Heart right ventricle (tissue), 16 donors: ENCODE measurements at regions not wholly inside any gene's neighbourhood (a gene's known extent, or its start where the extent isn't known, plus 50 kb on each side); places are given as distances from the start of the nearest gene placed in this dataset.
"Not testable (repeated sequence)": the region's sequence is repeated elsewhere in the genome, so short reads cannot be mapped to it uniquely, and the experiment has no call there.

Source experiments
- ATAC-seq, 8 donors: fragments of 200-7000 bp; cut with Tn5 transposase; one replicate each; pipeline ENCODE4 v1.9.1; 2020; ENCODE audit warnings: mild to moderate bottlenecking in 8 of 8, moderate library complexity in 8 of 8, moderate number of reproducible peaks in 1 of 8
- DNase-seq, 2 donors: peaks; one replicate each; pipeline ENCODE4 v3.0.0-alpha.2; 2020
- H3K27ac ChIP-seq, 10 donors: fragments of 200-600 bp; sonication (generic) in 2 of 10; one replicate each; pipeline versions ENCODE4 v1.5.0 to v1.8.0; 2020 to 2022; ENCODE audit warnings: mild to moderate bottlenecking in 3 of 10
- H3K27me3 ChIP-seq, 7 donors: fragments of 200-600 bp; one replicate each; pipeline ENCODE4 v1.8.0; 2021 to 2022; ENCODE audit warnings: mild to moderate bottlenecking in 2 of 7
- H3K36me3 ChIP-seq, 9 donors: fragments of 200-600 bp; sonication (generic) in 1 of 9; one replicate each; pipeline versions ENCODE4 v1.5.0 to v1.8.0; 2020 to 2022; ENCODE audit warnings: mild to moderate bottlenecking in 2 of 9
- H3K4me1 ChIP-seq, 9 donors: fragments of 200-600 bp; sonication (generic) in 1 of 9; one replicate each; pipeline versions ENCODE4 v1.5.0 to v1.8.0; 2020 to 2022; ENCODE audit warnings: mild to moderate bottlenecking in 4 of 9
- H3K4me3 ChIP-seq, 10 donors: fragments of 200-600 bp; sonication (generic) in 2 of 10; one replicate each; pipeline versions ENCODE4 v1.5.0 to v1.8.0; 2020 to 2022; ENCODE audit warnings: mild to moderate bottlenecking in 7 of 10, moderate library complexity in 2 of 10
- H3K9me3 ChIP-seq, 11 donors: fragments of 200-600 bp in 10 of 11; sonication (generic) in 2 of 11; one replicate each; pipeline versions ENCODE4 v1.5.0 to v1.8.0; 2013 to 2022; ENCODE audit warnings: mild to moderate bottlenecking in 2 of 11, control low read depth in 1 of 11, moderate library complexity in 1 of 11
- WGBS, 2 donors: extraction: QIAGEN DNeasy Blood & Tissue Kit; methylation state at CpG; one replicate each; pipeline ENCODE4 v1.1.7; 2013; ENCODE audit warnings: inconsistent platforms in 1 of 2; 5-methylcytosine and 5-hydroxymethylcytosine counted together
- intact Hi-C, 10 donors: fragments of 100-400 bp; cut with DNase I; formaldehyde crosslinking; loops; one replicate each; pipeline versions ENCODE4 v1.11.1 to v1.14.2; 2022
- TF ChIP-seq, protein P1 (sequence below), 9 donors: fragments of 200-600 bp; sonication (generic) in 2 of 9; IDR thresholded peaks; one replicate each; pipeline versions ENCODE4 v1.5.0 to v1.8.0; 2021 to 2022; ENCODE audit warnings: antibody characterized with exemption in 9 of 9, mild to moderate bottlenecking in 5 of 9, moderate library complexity in 1 of 9
- donor health status: Arrhythmogenic right ventricular cardiomyopathy.
- donor health status: ischemic (EF 13 %, LVEDD 7.1; RV severe dilation, severe dysfunction).
- donor health status: healthy with polysubstance abuse.
- donor health status: DM: no; HTN: yes; CAD: no.
- donor health status: DM: no; HTN: no; CAD: no.
- donor health status: ischemic (EF 25% LVEDD 6.9; RV normal size, moderate dysfunction).
- donor health status: ischemic (EF 25% LVEDD 5.7; RV mildly dilated, moderate dysfunction).
- donor health status: healthy.
- donor health status: DM: yes; HTN: yes; CAD: no.
- donor health status: Ischemic cardiomyopathy.
- donor health status: ischemic (EF 35%, LVEDD 5.7; RV mildly dilated, moderate dysfunction).
- donor health status: nonischemic (EF 11% LVEDD 7.7; RV severe dilation, severe dysfunction).
- donor health status: DM: yes; HTN: yes; CAD: no.
- donor health status: PGD.
- donor health status: ischemic (EF 29% LVEDD 5.4; RV normal size, mild dysfunction).
- donor health status: nonischemic (EF 23%, LVEDD 6.1; RV moderate dilation, normal function).

DNA sequence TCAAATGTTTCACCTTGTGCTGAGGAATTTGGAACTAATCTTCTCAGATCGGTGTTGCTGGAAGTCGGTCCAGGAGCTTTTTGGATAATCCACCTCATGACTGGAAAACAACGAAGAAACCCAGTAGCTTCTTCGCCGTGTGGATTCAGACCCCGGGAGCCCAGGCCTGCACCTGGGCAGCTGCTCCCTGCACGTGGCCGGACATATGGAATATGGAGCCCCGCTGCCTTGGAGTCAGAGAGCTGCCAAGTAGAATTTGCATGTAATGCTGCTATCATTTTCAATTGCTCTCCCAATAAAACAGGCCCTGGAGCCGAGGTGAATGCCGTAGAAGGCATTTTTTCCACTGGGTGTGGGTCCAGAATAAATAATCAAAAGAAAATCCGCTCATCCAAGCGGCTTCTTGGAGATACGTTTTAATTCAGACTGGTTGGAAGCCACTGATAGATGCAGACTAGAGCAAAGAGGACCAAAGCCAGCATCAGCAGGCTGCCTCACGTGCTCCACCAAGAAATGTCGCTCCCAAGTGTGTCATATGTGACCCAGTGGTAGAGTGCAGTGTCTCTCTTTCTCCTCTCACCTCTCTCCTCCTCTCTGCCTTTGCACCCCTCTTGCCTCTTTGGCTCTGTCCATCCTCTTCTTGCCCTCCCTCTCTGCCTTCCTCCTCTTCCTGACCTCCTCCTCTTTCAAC lies 115.3 kb downstream of the ZNF664 start:
- TF ChIP-seq, protein P1, sequence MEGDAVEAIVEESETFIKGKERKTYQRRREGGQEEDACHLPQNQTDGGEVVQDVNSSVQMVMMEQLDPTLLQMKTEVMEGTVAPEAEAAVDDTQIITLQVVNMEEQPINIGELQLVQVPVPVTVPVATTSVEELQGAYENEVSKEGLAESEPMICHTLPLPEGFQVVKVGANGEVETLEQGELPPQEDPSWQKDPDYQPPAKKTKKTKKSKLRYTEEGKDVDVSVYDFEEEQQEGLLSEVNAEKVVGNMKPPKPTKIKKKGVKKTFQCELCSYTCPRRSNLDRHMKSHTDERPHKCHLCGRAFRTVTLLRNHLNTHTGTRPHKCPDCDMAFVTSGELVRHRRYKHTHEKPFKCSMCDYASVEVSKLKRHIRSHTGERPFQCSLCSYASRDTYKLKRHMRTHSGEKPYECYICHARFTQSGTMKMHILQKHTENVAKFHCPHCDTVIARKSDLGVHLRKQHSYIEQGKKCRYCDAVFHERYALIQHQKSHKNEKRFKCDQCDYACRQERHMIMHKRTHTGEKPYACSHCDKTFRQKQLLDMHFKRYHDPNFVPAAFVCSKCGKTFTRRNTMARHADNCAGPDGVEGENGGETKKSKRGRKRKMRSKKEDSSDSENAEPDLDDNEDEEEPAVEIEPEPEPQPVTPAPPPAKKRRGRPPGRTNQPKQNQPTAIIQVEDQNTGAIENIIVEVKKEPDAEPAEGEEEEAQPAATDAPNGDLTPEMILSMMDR (IDR thresholded peaks at IDR 0.05), result no peak
- intact Hi-C loops, result no loop called here
- Histone ChIP-seq H3K9me3 (no peaks in the 10 kb centered on the region), H3K27me3 (no peaks in the 10 kb centered on the region), H3K4me1 (no peaks in the 10 kb centered on the region), H3K4me3 (no peak overlapping the region), H3K27ac (no peak overlapping the region), H3K36me3 (no peaks in the 10 kb centered on the region)
- ATAC-seq (no peak), DNase-seq (no peak)
- WGBS, 2 donors, result 85 to 86% methylated on average over 16 of the region's 16 CpGs

DNA sequence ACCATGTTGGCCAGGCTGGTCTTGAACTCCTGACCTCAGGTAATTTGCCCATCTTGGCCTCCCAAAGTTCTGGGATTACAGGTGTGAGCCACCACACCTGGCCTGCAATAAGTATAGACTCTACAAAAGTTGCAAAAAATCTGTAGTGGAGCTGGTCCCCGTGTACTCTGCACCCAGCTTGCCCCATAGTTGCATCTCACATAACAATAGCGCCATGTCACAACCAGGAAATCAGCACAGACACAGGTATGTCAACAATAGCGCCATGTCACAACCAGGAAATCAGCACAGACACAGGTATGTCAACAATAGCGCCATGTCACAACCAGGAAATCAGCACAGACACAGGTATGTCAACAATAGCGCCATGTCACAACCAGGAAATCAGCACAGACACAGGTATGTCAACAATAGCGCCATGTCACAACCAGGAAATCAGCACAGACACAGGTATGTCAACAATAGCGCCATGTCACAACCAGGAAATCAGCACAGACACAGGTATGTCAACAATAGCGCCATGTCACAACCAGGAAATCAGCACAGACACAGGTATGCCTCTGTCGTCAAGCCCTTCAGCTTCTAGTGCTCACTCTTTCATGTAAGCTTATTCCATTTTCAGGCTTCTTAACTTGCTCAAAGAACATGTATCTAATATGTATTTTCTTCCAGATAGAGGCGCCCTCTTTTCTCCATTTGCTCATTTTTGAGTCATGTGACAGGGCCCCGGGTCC lies 116.3 kb downstream of the ZNF664 start:
- H3K4me3 ChIP-seq, ATAC-seq, H3K27ac ChIP-seq, intact Hi-C loops, H3K9me3 ChIP-seq, DNase-seq, H3K36me3 ChIP-seq, H3K4me1 ChIP-seq, H3K27me3 ChIP-seq: not testable (repeated sequence)
- WGBS, 2 donors, result 96 to 98% methylated on average over 7 of the region's 11 CpGs

DNA sequence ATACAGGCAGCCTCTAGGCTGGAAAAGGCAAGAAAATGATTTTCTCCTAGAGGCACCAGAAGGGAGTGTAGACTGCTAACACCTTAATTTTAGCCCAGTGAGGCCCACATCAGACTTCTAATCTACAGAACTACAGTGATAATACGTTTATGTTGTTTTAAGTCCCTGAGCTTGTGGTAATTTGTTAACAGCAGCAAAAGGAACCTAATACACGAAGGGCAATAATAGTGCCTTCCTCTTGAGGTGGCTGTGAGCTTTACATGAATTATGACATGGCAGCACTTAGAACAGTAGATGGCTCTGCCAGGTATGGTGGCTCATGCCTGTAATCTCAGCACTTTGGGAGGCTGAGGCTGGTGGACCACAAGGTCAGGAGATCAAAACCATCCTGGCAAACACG lies 118.8 kb downstream of the ZNF664 start:
- ATAC-seq (no peak), DNase-seq (no peak)
- intact Hi-C loops, result no loop called here
- peaks cover 0 to 4% (median 0%) of the 10 kb centered on the region in 7 donors for H3K27me3 ChIP-seq
- H3K4me3 ChIP-seq, result no peak overlapping the region
- H3K4me1 ChIP-seq, result peaks cover 0 to 5% (median 0%) of the 10 kb centered on the region in 9 donors
- TF ChIP-seq, protein P1 (IDR thresholded peaks at IDR 0.05), result no peak
- H3K27ac ChIP-seq, result no peak overlapping the region
- no peaks in the 10 kb centered on the region for H3K9me3 ChIP-seq
- WGBS, 2 donors, result 92 to 93% methylated on average over 3 of the region's 3 CpGs
- no peaks in the 10 kb centered on the region for H3K36me3 ChIP-seq

DNA sequence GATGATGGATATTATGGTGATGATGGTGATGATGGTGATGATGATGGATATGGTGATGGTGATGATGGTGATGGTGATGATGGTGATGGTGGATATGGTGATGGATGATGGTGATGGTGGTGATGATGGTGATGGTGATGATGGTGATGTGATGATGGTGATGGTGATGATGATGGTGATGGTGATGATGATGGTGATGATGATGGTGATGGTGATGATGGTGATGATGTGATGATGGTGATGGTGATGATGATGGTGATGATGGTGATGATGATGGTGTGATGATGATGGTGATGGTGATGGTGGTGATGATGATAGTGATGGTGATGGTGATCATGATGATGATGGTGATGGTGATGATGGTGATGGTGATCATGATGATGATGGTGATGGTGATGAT lies 119.5 kb downstream of the ZNF664 start:
- H3K4me1 ChIP-seq, H3K4me3 ChIP-seq, H3K27ac ChIP-seq, DNase-seq, ATAC-seq, H3K36me3 ChIP-seq, H3K27me3 ChIP-seq, intact Hi-C loops, H3K9me3 ChIP-seq: not testable (repeated sequence)

DNA sequence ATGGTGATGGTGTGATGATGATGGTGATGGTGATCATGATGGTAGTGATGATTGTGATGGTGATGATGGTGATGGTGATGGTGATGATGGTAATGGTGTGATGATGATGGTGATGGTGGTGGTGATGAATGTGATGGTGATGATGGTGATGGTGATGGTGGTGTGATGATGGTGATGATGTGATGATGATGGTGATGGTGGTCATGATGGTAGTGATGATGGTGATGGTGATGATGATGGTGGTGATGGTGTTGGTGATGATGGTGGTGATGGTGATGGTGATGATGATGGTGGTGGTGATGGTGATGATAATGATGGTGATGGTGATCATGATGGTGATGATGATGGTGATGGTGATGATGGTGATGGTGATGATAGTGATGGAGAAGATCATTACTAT lies 120.3 kb downstream of the ZNF664 start:
- Histone ChIP-seq H3K36me3 (no peaks in the 10 kb centered on the region), H3K9me3 (no peaks in the 10 kb centered on the region), H3K4me3 (no peak overlapping the region), H3K4me1 (peaks cover 0 to 5% (median 0%) of the 10 kb centered on the region in 9 donors), H3K27me3 (peaks cover 0 to 7% (median 0%) of the 10 kb centered on the region in 7 donors), H3K27ac (no peak overlapping the region)
- DNase-seq (no peak), ATAC-seq (no peak)
- TF ChIP-seq, protein P1 (IDR thresholded peaks at IDR 0.05), result no peak
- intact Hi-C loops, result no loop called here
